Islet precursor cell (in vitro differentiated cells): ENCODE measurements at regions not wholly inside any gene's neighbourhood (a gene's known extent, or its start where the extent isn't known, plus 50 kb on each side); places are given as distances from the start of the nearest gene placed in this dataset.

Source experiments
- DNase-seq: peaks from one replicate; pipeline ENCODE4 v3.0.0-alpha.2; 2018

DNA sequence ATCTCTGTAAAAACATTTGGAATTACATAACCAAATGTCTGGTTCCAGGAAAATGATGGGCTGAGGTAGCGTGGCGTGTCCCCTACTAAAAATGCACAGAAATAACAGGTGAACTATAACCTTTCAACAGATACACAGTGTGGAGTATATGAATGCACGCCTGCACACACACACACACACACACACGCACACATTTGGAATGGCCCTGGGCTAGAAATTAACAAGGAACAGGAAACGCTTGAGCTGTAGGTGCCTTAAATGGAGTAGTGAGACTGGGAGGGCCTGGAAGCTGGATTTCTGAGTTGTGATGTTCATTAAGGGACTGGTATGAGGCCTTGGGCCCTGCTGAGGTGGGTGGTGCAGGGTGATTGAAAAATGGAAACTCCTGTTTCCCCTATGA is 246.5 kb upstream of the C1orf174 start:
- DNase-seq, result no peak

DNA sequence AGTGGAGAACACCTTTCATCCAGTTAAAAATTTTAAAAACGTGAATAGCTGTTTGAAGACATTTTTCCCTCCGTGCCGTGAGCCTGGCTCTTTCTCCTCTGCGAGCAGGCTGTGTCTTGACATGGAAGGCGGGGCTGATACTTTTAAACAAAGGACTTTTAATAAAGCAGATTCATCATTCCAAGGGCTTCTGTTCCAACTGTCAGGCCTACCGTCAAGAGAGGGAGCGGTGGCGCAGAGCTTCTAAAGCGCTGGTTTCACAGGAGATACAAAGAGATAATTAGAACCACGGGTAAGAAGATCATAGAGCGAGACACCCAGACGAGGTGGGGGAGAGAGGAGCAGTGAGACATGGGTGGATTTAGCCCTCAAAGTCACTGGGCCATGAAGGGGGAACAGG is 247.4 kb upstream of the C1orf174 start:
- no peak for DNase-seq

DNA sequence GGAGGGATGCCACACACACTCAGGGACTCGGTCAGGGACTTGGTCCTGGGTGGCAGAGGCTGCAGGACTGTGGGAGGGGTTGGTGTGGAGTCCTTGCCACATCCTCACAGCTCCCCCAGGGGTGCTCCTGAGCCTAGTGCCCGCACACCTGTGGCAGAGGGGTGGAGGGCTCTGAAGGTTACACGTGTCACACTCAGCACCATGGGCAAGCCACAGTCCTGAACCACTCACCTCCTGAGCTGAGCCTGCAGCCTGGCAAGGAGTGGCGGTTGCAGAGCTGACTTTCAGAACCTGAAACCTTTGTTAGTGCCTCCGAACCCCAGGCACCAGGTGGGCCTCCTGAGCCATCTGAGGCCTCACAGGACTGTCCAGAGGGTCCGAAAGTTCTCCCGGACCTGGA is 249.2 kb upstream of the C1orf174 start:
- DNase-seq, result no peak

DNA sequence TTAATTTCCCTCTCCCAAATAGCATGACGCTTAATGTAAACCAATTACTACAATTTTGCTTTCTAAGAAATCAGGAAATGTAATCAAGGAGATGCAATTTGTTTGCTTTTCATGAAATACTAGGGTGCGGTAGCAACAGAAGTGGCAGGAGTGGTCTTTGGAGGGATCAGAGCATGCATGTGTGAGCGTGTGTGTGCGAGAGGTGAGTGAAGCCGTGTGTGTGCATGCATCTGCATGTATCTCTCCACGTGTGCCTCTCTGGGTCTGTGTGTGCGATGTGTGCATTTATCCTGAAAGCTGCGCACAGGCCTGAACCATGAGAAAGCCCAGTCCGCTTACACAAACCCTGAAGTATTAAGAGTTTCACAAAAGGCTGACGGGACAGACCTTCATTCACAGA is 249.8 kb upstream of the C1orf174 start:
- DNase-seq, result no peak

DNA sequence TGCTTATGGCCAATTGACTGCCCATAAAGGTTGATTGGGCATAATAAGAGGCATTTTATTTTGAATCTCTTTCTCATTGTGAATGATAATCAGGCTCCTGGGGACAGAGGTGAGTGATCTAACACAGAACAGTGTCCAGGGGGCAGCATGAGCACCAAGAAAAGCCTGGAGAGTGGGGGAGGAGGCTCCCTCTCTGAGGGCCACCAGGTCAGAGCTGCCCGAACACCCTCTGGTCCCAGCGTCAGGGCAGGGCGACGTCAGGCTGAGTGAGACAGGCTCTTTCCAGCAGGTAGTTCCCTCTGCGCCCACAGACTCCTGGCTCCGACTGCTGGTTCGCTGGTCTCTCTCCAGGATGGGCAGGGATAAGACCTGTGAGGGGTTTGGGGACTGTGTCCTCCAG is 250.2 kb upstream of the C1orf174 start:
- no peak for DNase-seq

DNA sequence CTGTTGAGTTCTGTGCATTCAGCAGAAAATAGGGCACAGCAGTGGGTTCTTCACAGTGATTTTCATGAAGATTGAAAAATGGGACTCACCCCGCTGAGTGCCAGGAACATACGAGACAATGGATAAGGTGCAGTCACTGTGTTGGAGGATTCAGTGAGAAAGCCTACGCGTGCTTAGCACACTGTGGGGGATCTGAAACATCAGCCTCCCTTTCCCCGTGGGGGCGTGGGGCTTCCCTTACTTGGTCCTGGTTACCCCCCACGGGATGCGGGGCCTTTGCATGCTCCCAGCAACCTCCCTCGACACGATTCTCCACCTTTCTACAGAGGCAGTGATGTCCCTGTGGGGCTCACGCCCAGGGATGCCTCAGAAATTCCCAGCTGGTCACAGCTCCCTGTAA is 252.2 kb upstream of the C1orf174 start:
- no peak for DNase-seq

DNA sequence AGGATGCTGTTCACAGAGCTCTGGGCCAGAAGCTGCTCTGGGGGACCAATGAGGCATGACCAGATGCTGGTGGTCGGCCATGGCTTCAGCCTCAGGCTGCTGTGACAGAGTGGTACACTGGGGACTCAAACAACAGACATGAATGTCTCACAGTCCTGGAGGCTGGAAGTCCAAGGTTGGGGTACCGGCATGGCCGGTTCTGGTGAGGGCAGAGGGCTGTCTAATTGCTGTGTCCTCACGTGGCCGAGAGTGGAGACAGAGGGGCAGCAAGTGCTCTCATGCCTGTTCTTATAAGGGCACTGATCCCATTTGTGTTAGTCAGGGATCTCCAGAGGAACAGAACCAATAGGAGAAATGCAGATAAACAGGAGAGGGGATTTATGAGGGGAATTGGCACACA is 253.5 kb upstream of the C1orf174 start:
- no peak for DNase-seq

DNA sequence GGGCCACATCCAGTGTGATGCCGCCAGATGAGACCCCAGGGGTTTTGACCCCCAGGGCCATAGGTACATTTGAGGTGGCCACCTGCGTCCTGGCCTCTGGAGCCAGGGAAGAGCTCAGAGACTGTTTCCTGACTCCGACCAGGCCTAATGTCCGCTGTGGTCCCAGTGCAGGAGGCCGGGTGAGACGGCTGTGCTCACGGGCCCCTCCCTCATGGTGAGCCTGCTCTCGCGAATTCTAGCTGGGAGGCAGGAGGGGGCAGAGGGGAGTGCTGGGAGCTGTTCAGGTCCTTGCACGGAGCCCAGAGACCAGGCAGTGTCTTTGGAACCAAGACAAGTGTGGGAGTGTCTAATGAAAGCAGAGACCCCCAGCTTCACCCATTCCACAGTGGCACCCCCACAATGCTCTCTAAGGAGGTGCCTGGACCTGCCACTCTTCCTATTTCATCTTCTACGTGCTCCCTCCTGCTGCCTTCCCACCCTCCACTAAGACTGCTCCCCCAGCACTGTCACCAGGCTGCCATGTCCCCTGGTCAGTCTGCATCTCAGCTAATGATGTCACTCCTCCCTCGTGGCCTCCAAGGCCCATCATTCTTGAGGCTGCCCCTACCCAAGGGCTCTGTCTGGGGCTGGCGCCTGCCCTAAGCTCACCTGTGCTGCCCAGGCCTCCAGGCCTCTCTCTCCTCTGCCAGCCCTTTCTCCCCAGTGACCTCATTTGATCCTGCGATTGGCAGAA is 256.3 kb upstream of the C1orf174 start:
- no peak for DNase-seq

DNA sequence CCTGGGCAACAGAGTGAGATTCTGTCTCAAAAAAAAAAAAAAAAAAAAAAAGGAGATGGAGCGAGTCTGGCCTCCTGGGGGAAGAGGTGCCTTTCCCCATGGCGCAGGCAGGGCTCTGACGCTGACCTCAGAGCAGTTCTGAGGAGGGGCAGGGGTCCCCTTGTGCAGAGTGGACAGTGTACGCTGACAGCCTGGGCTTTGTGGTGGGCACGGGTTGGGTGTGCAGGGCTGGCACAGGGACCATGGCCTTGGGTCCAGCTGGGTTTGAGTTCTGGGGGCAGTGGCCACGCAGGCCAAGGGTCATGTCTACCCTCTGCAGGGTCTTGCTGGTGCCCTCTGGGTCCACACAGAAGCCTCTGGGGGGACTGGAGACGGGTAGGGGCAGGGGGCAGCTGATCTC is 260.1 kb upstream of the C1orf174 start:
- DNase-seq, result no peak

DNA sequence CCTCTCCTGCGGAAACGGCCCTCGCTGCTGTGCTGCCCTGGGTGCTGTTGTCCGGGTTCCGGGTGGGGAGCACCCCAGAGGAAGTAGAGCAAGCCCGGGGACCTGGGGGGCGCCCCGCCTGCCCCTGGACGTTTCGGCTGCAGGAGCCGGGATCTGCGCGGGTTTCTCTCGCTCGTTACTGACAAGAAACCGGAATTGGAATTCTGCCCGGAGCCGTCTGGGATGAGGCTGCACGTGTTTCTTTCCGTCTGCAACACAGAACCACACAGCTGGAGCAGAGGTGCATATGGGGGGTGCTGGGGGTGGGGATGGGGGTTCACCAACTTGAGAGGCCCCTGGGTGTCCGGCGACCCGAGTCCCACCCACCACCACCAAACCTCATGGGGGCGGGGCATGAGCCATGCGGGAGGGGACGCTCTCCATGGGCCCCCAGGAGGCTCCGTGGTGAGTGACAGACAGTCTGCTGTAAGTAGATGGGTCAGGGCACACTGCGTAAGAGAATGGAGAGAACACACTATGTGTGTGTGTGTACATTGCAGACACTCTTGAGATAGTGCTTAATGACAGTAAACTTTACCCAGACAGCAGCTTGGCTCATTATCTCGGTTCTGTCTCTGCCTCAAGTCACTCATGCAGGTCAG is 261.4 kb upstream of the C1orf174 start:
- no peak for DNase-seq

DNA sequence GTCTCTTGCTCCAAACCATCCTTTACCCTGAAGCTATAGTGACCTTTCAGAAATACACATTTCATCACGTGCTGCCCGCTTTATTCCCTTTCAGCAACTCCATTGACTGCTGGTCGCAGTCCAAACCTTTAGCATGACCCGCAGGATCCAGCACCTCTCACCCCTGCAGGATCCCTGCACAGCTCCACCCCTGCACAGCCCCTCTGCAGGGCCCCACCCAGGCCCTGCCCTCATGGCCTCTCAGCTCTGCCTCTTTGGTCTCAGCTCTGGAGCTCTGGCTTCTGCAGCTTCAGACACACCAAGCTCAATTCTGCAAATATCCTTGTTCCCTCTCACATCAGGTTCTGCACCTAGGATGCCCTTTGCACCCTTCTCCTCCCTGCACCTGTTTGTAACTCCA is 264.9 kb upstream of the C1orf174 start:
- DNase-seq, result no peak

DNA sequence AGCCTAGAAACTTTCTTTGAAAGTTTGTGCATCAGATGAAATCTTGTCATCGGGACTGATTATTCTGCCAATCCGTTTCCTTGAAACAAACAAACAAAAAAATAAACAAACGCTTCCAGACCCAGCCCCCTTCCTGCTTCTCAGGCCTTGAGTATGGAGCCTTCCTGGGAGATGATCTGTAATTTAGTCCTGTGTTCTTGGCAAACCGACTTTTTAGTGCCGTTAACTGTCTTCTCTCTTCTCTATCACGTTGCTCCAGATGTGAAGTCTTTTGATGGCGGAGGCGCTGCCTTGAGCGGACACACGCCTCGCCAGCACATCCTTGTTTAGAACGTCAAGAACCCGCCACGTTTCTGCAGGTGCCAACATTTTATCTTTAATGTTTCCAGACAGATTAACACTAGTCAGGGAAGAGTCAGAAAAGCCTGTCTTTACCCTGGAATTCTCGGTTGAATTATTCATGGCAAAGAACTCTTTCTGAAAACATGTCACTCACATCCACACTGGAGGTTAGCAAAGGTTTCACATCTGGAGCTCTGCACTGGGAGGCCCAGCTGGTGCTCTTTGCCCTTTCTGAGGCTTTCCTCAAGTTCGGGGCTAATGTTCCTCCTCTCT is 265.7 kb upstream of the C1orf174 start:
- no peak for DNase-seq

DNA sequence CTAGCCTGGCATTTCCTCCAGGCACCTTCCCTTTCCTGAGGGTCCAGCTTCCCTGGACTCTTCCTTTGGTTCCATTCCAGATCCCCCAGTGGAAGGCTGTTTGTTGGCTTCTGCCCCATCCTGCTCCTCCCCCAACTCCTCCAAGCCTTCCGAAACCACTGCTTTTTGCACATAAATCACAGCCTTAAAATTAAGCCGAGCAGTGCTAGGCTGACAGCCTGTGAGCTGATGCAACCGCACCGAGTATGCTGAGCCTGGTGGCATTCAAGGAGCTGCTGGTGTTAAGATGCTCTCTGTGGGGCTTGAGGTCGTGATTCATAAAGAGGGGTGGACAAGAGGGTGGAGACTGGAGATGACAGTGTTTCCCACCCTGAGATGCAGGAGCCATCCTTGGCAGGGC is 266.6 kb upstream of the C1orf174 start:
- DNase-seq, result no peak

DNA sequence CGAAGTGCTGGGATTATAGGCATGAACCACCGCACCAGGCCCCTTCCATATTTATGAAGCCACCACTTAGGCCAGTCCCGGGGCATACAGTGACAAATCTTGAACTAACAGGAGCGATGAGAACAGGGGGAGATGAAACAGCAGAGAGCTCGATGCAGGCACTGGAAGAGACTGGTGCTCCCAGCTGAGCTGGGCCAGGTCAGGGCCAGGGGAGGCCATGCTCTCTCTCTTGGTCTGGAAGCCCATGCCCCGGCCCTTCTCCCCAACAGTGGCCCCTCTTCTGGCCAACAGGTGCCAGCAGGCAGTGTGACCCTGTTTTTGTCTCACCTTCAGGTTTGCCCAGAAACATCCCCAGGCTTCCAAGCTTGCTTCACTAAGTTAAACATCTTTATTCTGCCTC is 269.9 kb upstream of the C1orf174 start:
- peak; percentile 32 for DNase-seq

DNA sequence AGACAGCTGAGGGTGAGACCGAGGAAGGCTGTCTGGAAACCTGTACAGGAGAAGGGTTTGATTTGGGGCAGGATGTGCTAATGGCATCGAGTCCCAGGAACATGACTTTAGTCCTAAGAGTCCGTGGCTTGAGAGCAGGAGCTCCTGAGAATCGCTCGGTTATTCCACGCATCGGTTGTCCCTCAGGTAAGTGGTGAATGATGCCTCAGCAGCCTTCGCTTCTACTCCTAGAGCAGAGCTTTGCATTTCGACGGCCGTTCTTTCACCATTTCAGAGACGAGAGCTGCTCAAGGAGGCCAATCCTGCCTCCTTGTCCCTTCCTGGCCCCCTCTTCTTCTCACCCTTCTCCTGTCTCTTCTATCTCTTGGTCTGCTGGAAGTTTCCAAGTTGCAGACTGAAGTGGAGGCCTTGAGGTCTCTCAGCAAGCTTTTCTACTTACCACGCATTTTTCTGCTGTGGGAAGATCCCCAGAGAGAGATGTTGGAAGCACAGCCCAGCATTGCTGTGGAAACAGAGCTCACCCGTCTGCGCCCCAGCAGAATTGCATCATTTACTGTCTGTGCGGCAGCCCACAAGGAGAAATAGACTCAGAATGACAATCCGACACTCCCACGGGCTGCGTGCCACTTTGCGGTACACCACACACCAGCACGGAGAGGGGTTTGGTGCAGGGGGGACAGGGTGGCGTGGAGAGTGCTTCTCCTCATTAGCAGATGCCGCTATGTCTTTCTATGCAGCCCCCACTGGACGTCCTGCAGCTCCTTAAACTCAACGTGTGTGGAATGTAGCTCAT is 270.7 kb upstream of the C1orf174 start:
- DNase-seq, result peak; percentile 33

DNA sequence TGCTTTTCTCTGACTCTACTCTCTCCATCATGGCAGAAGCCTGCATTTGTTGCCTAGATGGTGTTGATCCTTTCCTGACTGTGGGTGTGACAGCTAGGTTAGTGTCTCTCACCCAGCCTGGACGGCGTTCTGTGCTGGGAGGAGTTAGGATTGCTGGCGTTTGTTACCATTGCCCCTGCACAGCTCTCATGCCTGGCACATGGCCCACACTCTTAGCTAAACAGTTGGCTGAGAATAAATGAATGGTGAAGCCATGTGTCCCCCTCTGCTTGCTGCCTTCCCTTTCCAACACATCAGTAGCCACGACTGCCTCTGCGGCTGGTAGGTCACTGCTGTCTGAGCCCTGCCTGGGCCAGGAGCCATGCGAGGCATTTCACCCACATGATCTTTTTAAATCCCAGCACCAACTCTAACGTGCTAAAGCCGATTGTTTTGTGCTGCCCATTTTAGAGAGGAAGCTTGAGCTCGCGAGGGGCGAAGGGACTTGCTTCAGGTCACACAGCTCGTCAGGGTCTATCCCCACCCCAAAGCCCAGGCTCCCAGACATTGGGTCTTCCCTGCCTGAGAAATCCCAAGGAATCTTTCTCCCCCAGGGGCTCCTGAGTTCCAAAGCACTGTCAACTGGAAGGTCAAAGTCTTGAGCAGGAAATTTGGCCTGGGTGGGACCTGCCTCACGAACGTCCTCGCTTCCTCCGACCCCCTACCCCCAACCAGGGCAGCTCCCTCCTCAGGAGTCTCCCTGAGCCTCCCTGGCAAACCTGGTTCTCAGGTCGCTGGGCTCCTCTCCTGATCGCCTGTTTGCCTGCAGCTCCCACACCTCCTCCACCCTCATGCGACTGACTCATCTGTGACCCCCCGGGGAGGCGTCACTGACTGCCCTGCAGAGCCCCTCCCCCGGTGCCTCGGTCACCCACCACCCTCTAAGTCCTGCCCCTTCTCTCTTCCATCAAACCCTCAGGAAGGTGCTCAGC is 271.7 kb upstream of the C1orf174 start:
- DNase-seq, result peak; percentile 36

DNA sequence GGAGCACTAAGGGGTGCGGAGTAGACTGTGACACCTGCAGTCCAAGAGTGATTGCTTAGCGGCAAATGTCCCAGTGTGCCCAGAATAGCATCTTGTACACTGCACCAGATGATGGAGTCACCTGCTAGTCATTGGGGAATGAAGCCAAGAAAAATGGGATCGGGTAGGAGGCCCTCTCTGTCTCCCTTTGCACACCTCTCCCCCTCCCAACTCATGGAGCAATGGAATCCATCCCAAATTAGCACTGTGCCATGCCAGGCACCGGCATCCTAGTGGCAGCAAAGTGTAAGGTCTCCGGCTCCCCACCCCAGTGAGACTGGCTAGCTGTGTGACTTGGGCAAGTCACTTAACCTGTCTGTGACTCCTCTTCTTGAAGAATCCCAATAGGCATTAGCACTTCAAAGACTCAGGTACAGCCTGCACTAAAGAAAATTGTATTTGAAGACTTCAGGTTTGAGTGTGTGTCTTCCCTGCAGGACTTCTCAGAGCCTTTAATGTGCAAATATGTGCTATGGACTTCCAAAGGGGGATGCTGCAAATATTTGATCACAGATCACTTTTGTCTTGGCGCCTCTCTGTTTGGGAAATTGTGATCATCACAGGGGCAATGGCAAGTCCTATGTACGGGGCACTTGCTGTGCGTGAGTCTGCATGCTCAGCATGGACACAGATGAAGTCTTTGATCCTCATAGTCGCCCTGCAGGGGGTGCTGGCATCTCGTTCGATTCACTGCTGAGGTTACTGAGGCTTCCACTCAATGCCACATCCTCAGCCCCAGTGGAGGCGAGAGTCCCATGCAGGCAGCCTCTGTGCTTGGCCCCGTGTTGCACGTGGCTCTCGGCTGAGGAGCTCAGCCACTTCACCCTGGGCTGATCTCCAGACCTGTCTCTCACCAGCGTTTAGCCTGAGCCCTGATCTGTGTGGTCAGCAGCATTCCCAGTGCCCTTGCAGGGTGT is 272.9 kb upstream of the C1orf174 start:
- peak; percentile 55 for DNase-seq

DNA sequence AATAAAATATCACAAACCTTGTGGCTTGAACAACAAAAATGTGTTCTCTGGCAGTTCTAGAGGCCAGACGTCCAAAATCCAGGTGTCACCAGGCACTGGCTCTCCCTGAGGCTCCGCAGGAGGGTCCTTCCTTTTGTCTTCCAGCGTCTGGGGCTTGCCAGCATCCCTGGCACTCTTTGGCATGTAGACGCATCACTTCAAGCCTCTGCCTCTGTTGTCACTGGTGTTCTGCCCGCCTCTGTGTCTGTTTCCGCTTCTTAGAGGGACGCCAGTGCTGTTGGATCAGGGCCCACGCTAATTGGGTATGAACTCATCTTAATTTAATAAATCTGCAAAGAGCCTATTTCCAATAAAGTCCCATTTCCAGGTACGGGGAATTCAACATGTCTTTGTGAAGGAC is 273.7 kb upstream of the C1orf174 start:
- peak; percentile 35 for DNase-seq

DNA sequence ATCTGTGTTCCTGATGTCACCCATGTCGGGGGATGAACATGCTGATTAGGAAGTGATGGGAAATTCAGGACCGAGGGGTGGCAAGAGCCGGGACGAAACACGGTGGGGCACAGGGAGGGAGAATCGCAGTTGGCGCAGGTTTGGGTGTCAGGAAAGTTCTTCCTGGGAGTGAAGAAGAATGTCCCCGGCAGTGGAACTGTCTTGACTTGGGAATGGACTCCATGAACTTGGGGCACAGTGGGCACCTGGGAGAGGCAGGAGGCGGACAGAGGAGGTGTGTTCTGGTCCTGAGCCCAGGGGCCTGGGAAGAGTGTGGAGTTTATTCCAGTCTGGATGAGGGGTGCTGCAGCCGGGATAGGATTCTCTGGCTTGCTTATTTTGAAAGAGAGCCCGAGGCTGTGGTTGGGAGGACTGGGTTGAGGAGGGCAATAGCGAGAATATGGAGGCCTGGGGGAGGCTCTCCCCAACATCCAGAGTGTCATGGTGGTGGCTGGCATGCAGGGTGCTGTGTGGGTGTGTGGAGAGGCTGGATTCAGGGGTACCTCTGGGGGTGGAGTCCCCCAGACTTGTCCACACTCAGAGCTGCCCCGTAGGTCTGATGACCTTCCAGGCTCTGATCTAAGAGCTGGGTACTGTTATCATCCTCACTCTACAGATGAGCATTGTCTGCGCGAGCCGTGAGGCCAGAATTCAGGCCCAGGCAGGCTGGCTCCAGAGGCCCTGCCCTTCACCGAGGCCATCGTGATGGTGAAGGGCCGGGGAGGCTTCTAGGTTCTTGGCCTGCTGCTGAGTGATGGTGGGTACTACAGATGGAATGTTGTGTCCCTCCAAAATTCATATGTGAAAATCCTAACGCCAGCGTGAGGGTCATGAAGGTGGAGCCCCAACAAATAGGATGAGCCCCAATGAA is 274.5 kb upstream of the C1orf174 start:
- DNase-seq, result no peak
